NCI-H524 (cell line): ENCODE measurements at regions not wholly inside any gene's neighbourhood (a gene's known extent, or its start where the extent isn't known, plus 50 kb on each side); places are given as distances from the start of the nearest gene placed in this dataset.

Source experiments
- DNase-seq, 2 experiments: peaks; one replicate each; lab custom pipeline; 2025; lab: John Stamatoyannopoulos, UW

GRCh38 chr1:209375671-209376365, 207.7 kb upstream of the CAMK1G start:
- DNase-seq, result no peak

GRCh38 chr1:209376774-209377173, 206.7 kb upstream of the CAMK1G start:
- no peak for DNase-seq

GRCh38 chr1:209377995-209378394, 205.5 kb upstream of the CAMK1G start:
- DNase-seq, result no peak

GRCh38 chr1:209379280-209379679, 204.2 kb upstream of the CAMK1G start:
- no peak for DNase-seq

GRCh38 chr1:209380420-209380819, 203.1 kb upstream of the CAMK1G start:
- no peak for DNase-seq

GRCh38 chr1:209382231-209383100, 201.0 kb upstream of the CAMK1G start:
- no peak for DNase-seq

GRCh38 chr1:209383422-209383821, 200.1 kb upstream of the CAMK1G start:
- DNase-seq, result no peak

- no peak for DNase-seq
Measured at GRCh38 chr1:209383907-209384709, 199.4 kb upstream of the CAMK1G start.

- no peak for DNase-seq
Measured at GRCh38 chr1:209384710-209385550, 198.6 kb upstream of the CAMK1G start.

- DNase-seq, result no peak
Measured at GRCh38 chr1:209386156-209386555, 197.4 kb upstream of the CAMK1G start.

- DNase-seq, result no peak
Measured at GRCh38 chr1:209387271-209387968, 196.1 kb upstream of the CAMK1G start.

GRCh38 chr1:209387969-209388329, 195.6 kb upstream of the CAMK1G start:
- DNase-seq, result no peak

GRCh38 chr1:209388358-209388757, 195.2 kb upstream of the CAMK1G start:
- DNase-seq, result no peak

- no peak for DNase-seq
Measured at GRCh38 chr1:209389258-209389657, 194.3 kb upstream of the CAMK1G start.

GRCh38 chr1:209389975-209390374, 193.5 kb upstream of the CAMK1G start:
- DNase-seq, result no peak

- DNase-seq, result no peak
Measured at GRCh38 chr1:209390764-209391163, 192.8 kb upstream of the CAMK1G start.

- DNase-seq, result no peak
Measured at GRCh38 chr1:209391792-209392191, 191.7 kb upstream of the CAMK1G start.

GRCh38 chr1:209395169-209395568, 188.3 kb upstream of the CAMK1G start:
- DNase-seq, result no peak

- DNase-seq, result no peak
Measured at GRCh38 chr1:209397371-209397770, 186.1 kb upstream of the CAMK1G start.

GRCh38 chr1:209397910-209398309, 185.6 kb upstream of the CAMK1G start:
- DNase-seq, result no peak
